ENCODE measurements at regions not wholly inside any gene's neighbourhood (a gene's known extent, or its start where the extent isn't known, plus 50 kb on each side); places are given as distances from the start of the nearest gene placed in this dataset.
"Not testable (repeated sequence)": the region's sequence is repeated elsewhere in the genome, so short reads cannot be mapped to it uniquely, and the experiment has no call there.

DNA sequence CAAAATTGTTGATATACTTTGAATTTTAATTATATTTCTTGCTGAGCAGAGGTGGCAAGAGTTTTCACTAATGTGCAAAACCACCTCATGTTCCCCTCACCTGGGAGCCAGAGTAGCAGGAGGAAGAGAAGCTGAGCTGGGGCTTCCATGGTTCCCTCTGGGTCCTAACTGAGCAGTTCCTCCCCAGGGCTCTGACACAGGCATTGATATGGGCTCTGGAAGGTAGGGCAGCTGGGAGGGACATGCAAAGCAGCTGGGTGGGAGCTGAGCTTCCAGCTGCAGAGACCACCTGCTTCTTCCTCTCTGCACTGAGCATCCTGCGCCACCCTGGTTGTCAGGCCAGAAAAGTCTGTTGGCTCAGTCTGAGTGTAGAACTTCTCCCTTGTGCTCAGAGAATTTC is 336.1 kb downstream of the RPIA start:
- not testable (repeated sequence) for H3K4me1 ChIP-seq (ENCODE audit: control insufficient read depth, low read depth, low read length); H4K8ac ChIP-seq (ENCODE audit: low read depth, low read length); H3K27ac ChIP-seq (ENCODE audit: low read depth, low read length); H3K79me2 ChIP-seq (ENCODE audit: control insufficient read depth, insufficient read depth, low read length); H2BK15ac ChIP-seq (replicated peaks; ENCODE audit: low read depth); H2BK120ac ChIP-seq (ENCODE audit: low read depth, low read length); H3K79me1 ChIP-seq (ENCODE audit: low read length); H3K36me3 ChIP-seq (ENCODE audit: control insufficient read depth, insufficient read depth, low read length); H3K9ac ChIP-seq (ENCODE audit: low read length); H3K27me3 ChIP-seq (ENCODE audit: insufficient read depth, low read length, poor library complexity); H2AK5ac ChIP-seq (ENCODE audit: low read length); H3K23ac ChIP-seq (ENCODE audit: low read length); H3K18ac ChIP-seq (ENCODE audit: low read length); H4K5ac ChIP-seq (ENCODE audit: low read length); H3K4ac ChIP-seq (ENCODE audit: low read depth, low read length); H3K4me3 ChIP-seq (ENCODE audit: low read length); DNase-seq; H3K4me2 ChIP-seq (ENCODE audit: low read length); H2BK5ac ChIP-seq (ENCODE audit: low read length); H3K56ac ChIP-seq (ENCODE audit: low read length)
- WGBS (ENCODE audit: extremely low coverage, insufficient coverage, low lambda C conversion rate): no CpG with 5 or more reads among the region's 1 CpG

DNA sequence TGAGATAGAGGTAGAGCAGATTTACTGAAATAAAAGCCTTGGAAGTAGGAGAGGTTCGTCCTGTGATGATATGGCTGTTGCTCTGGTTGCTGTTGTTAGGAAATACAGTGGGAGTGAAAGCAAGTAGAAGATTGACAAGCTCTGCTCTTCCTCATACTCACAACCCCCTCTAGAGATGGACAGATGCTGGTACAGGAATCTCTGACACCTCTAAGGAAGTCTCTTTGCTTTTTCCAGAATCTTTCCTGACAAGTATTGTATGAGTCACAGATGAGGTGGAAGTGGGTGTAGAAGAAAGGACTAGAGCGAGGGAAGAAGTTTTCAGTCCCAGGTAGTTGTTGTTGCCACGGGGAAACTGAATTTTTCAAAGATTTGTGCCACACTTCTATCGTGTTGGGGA is 337.8 kb downstream of the RPIA start:
- not testable (repeated sequence) for H3K56ac ChIP-seq (ENCODE audit: low read length); H3K4me2 ChIP-seq (ENCODE audit: low read length); H3K79me2 ChIP-seq (ENCODE audit: control insufficient read depth, insufficient read depth, low read length); H2AK5ac ChIP-seq (ENCODE audit: low read length); H3K27me3 ChIP-seq (ENCODE audit: insufficient read depth, low read length, poor library complexity); H2BK15ac ChIP-seq (replicated peaks; ENCODE audit: low read depth); H4K8ac ChIP-seq (ENCODE audit: low read depth, low read length); H3K4ac ChIP-seq (ENCODE audit: low read depth, low read length); H3K23ac ChIP-seq (ENCODE audit: low read length); H2BK5ac ChIP-seq (ENCODE audit: low read length); H3K79me1 ChIP-seq (ENCODE audit: low read length); H3K27ac ChIP-seq (ENCODE audit: low read depth, low read length); H2BK120ac ChIP-seq (ENCODE audit: low read depth, low read length); H3K18ac ChIP-seq (ENCODE audit: low read length); H3K4me3 ChIP-seq (ENCODE audit: low read length); H3K36me3 ChIP-seq (ENCODE audit: control insufficient read depth, insufficient read depth, low read length); H4K5ac ChIP-seq (ENCODE audit: low read length); H3K4me1 ChIP-seq (ENCODE audit: control insufficient read depth, low read depth, low read length); H3K9ac ChIP-seq (ENCODE audit: low read length)
- peak; percentile 45 for DNase-seq
- no CpG with 5 or more reads among the region's 4 CpGs for WGBS (ENCODE audit: extremely low coverage, insufficient coverage, low lambda C conversion rate)

DNA sequence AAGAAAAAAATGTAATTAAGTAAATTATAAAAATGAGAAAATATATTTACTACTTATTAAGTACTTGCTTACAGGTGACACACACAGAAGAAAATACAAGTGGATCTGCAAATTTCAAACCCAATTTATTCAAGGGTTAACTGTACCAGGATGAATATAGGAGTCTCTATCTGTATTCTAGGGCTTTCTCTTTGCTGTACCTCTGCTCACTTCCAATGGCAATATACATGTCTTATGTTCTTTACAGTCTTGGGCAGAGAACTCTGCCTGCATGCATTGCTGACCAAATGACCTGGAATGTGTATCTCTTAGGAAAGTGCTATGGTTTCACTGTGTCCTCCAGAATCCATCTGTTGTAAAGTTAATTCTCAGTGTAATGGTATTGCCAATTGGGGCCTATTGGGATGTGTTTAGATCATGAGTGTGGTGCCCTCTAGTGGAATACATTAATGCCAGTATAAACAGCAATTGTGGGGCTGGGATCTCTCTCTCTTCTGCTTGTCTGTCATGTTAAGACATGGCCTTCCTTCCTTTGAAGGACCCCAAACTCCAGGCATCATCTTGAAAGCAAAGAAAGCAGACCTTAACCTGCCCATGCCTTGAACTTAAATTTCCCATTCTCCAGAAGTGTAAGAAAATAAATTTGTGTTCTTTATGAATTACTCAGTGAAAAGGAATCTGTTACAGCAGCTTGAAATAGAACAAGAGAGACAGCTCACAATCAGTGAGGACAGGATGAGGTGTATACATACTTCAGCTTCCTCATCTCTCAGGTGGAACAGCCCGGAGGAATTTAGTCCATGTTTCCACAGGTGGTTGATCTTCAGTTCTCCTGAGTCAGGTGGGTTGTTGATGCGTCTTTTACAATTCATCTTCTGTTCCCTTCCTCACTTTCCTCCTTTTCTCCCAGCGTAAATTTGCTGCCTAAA is 356.9 kb downstream of the RPIA start:
- no CpG with 5 or more reads among the region's 3 CpGs for WGBS (ENCODE audit: extremely low coverage, insufficient coverage, low lambda C conversion rate)
- not testable (repeated sequence) for H3K27ac ChIP-seq (ENCODE audit: low read depth, low read length); H3K4me2 ChIP-seq (ENCODE audit: low read length); H3K9ac ChIP-seq (ENCODE audit: low read length); H3K4ac ChIP-seq (ENCODE audit: low read depth, low read length); H2AK5ac ChIP-seq (ENCODE audit: low read length); H3K79me2 ChIP-seq (ENCODE audit: control insufficient read depth, insufficient read depth, low read length); H3K79me1 ChIP-seq (ENCODE audit: low read length); H3K56ac ChIP-seq (ENCODE audit: low read length); H4K5ac ChIP-seq (ENCODE audit: low read length); H4K8ac ChIP-seq (ENCODE audit: low read depth, low read length); H3K18ac ChIP-seq (ENCODE audit: low read length); H3K4me1 ChIP-seq (ENCODE audit: control insufficient read depth, low read depth, low read length); H2BK15ac ChIP-seq (replicated peaks; ENCODE audit: low read depth); H3K27me3 ChIP-seq (ENCODE audit: insufficient read depth, low read length, poor library complexity); H3K4me3 ChIP-seq (ENCODE audit: low read length); H3K36me3 ChIP-seq (ENCODE audit: control insufficient read depth, insufficient read depth, low read length); H2BK5ac ChIP-seq (ENCODE audit: low read length); H2BK120ac ChIP-seq (ENCODE audit: low read depth, low read length); H3K23ac ChIP-seq (ENCODE audit: low read length)
- DNase-seq: peak; percentile 67

DNA sequence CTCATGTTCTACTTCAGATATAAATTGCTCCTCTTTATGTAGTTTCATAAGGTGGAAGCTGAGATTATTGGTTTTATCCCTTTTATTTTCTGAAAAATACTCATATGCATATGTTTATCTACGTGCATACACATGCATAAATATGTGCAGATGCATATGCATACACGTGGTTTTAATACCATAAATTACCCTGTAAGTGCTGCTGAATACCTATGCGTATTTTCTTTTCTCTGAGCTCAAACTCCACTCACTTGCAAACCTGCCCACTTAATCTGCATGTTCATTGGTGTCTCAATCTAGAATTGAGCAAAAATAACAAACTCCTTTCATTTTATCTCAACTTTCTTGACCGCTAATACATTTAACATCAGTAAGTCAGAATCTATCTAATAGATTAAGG is 367.1 kb downstream of the RPIA start:
- not testable (repeated sequence) for H2BK120ac ChIP-seq (ENCODE audit: low read depth, low read length); H3K4ac ChIP-seq (ENCODE audit: low read depth, low read length); H4K5ac ChIP-seq (ENCODE audit: low read length); H3K23ac ChIP-seq (ENCODE audit: low read length); H2BK5ac ChIP-seq (ENCODE audit: low read length); H3K56ac ChIP-seq (ENCODE audit: low read length); H3K4me2 ChIP-seq (ENCODE audit: low read length); H3K4me1 ChIP-seq (ENCODE audit: control insufficient read depth, low read depth, low read length); H3K27me3 ChIP-seq (ENCODE audit: insufficient read depth, low read length, poor library complexity); H3K18ac ChIP-seq (ENCODE audit: low read length); H3K27ac ChIP-seq (ENCODE audit: low read depth, low read length); H3K79me2 ChIP-seq (ENCODE audit: control insufficient read depth, insufficient read depth, low read length); H3K79me1 ChIP-seq (ENCODE audit: low read length); H2BK15ac ChIP-seq (replicated peaks; ENCODE audit: low read depth); H3K36me3 ChIP-seq (ENCODE audit: control insufficient read depth, insufficient read depth, low read length); H2AK5ac ChIP-seq (ENCODE audit: low read length); H3K4me3 ChIP-seq (ENCODE audit: low read length); H4K8ac ChIP-seq (ENCODE audit: low read depth, low read length); H3K9ac ChIP-seq (ENCODE audit: low read length); DNase-seq
- WGBS (ENCODE audit: extremely low coverage, insufficient coverage, low lambda C conversion rate): no CpG with 5 or more reads among the region's 4 CpGs

DNA sequence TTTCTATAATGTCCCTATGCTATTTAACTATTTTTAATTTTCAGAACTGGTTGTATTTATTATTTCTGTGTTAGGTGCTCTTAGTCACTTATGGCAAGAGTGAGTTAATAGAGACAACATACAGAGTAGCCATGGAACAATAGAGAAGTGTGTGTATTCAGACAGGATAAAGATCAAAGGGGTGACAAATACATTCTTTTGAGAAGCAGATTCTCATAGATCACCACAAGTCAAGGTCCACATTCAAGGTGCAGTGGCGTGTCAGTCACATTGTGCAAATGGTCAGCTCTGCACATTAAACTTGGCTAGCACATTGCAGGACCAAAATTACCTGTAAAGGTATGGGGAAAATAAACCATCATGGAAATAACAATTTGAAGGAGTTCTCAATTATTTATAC is 369.7 kb downstream of the RPIA start:
- H3K27ac ChIP-seq (ENCODE audit: low read depth, low read length); H3K56ac ChIP-seq (ENCODE audit: low read length); H3K79me1 ChIP-seq (ENCODE audit: low read length); H3K4ac ChIP-seq (ENCODE audit: low read depth, low read length); H3K4me3 ChIP-seq (ENCODE audit: low read length); H3K36me3 ChIP-seq (ENCODE audit: control insufficient read depth, insufficient read depth, low read length); H3K4me2 ChIP-seq (ENCODE audit: low read length); H2BK15ac ChIP-seq (replicated peaks; ENCODE audit: low read depth); H3K23ac ChIP-seq (ENCODE audit: low read length); H3K79me2 ChIP-seq (ENCODE audit: control insufficient read depth, insufficient read depth, low read length); DNase-seq; H3K27me3 ChIP-seq (ENCODE audit: insufficient read depth, low read length, poor library complexity); H2AK5ac ChIP-seq (ENCODE audit: low read length); H4K8ac ChIP-seq (ENCODE audit: low read depth, low read length); H2BK5ac ChIP-seq (ENCODE audit: low read length); H3K9ac ChIP-seq (ENCODE audit: low read length); H4K5ac ChIP-seq (ENCODE audit: low read length); H3K4me1 ChIP-seq (ENCODE audit: control insufficient read depth, low read depth, low read length); H3K18ac ChIP-seq (ENCODE audit: low read length); H2BK120ac ChIP-seq (ENCODE audit: low read depth, low read length): not testable (repeated sequence)
- no CpG with 5 or more reads among the region's 1 CpG for WGBS (ENCODE audit: extremely low coverage, insufficient coverage, low lambda C conversion rate)

DNA sequence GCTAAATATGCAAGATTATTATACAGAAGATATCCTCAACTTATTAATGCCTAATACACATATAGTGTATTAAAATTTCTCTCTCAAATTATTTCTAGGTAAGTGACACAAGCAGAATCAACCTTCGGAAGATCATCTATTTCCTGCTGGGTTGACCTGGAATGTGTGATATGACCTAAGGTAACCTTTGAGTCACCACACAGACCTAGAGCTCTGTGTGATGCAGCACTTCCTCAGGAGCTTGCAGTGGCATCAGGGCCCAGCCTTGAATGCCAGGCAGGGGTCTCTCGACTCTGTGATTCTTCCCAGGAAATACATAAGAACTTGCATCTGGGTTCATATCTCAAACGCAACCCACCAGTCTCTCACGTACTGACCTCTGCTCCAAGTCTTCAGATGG is 385.3 kb downstream of the RPIA start:
- H3K79me2 ChIP-seq (ENCODE audit: control insufficient read depth, insufficient read depth, low read length); H3K36me3 ChIP-seq (ENCODE audit: control insufficient read depth, insufficient read depth, low read length); H3K4ac ChIP-seq (ENCODE audit: low read depth, low read length); H3K79me1 ChIP-seq (ENCODE audit: low read length); H3K23ac ChIP-seq (ENCODE audit: low read length); H3K27ac ChIP-seq (ENCODE audit: low read depth, low read length); H3K9ac ChIP-seq (ENCODE audit: low read length); H2AK5ac ChIP-seq (ENCODE audit: low read length); H4K8ac ChIP-seq (ENCODE audit: low read depth, low read length); H3K18ac ChIP-seq (ENCODE audit: low read length); H3K56ac ChIP-seq (ENCODE audit: low read length); H3K4me3 ChIP-seq (ENCODE audit: low read length); H3K4me2 ChIP-seq (ENCODE audit: low read length); H4K5ac ChIP-seq (ENCODE audit: low read length); H2BK5ac ChIP-seq (ENCODE audit: low read length); H2BK120ac ChIP-seq (ENCODE audit: low read depth, low read length); H3K27me3 ChIP-seq (ENCODE audit: insufficient read depth, low read length, poor library complexity); H2BK15ac ChIP-seq (replicated peaks; ENCODE audit: low read depth); H3K4me1 ChIP-seq (ENCODE audit: control insufficient read depth, low read depth, low read length): not testable (repeated sequence)
- peak; percentile 88 for DNase-seq
- no CpG with 5 or more reads among the region's 4 CpGs for WGBS (ENCODE audit: extremely low coverage, insufficient coverage, low lambda C conversion rate)

All from mesendoderm (in vitro differentiated cells).